GM18867 (cell line): ENCODE measurements at regions not wholly inside any gene's neighbourhood (a gene's known extent, or its start where the extent isn't known, plus 50 kb on each side); places are given as distances from the start of the nearest gene placed in this dataset.

ENCODE experiments used
- ATAC-seq: cut with Tn5 transposase; IDR thresholded peaks from one replicate; pipeline ENCODE4 v1.9.1; 2021; ENCODE audit warnings: mild to moderate bottlenecking, moderate library complexity; ENCODE audit not compliant: unreplicated experiment

GRCh38 chr12:69123311-69123710, 116.1 kb upstream of the CPSF6 start:
- ATAC-seq: no peak

- ATAC-seq: no peak
Measured at GRCh38 chr12:69123919-69124638, 115.3 kb upstream of the CPSF6 start.

- no peak for ATAC-seq
Measured at GRCh38 chr12:69129017-69129416, 110.4 kb upstream of the CPSF6 start.

GRCh38 chr12:69129564-69129963, 109.8 kb upstream of the CPSF6 start:
- no peak for ATAC-seq

GRCh38 chr12:69130064-69130463, 109.3 kb upstream of the CPSF6 start:
- ATAC-seq: no peak

GRCh38 chr12:69131077-69131476, 108.3 kb upstream of the CPSF6 start:
- ATAC-seq: no peak

GRCh38 chr12:69136931-69137613, 102.3 kb upstream of the CPSF6 start:
- no peak for ATAC-seq

- ATAC-seq: no peak
Measured at GRCh38 chr12:69141074-69141473, 98.3 kb upstream of the CPSF6 start.

- ATAC-seq: no peak
Measured at GRCh38 chr12:69149270-69149669, 90.1 kb upstream of the CPSF6 start.

- no peak for ATAC-seq
Measured at GRCh38 chr12:69150083-69150795, 89.1 kb upstream of the CPSF6 start.

- ATAC-seq: no peak
Measured at GRCh38 chr12:69150796-69151127, 88.6 kb upstream of the CPSF6 start.

GRCh38 chr12:69151254-69151764, 88.1 kb upstream of the CPSF6 start:
- ATAC-seq: no peak

GRCh38 chr12:69154585-69155363, 84.6 kb upstream of the CPSF6 start:
- ATAC-seq: peak; percentile 50

GRCh38 chr12:69157023-69157655, 82.2 kb upstream of the CPSF6 start:
- peak; percentile 97 for ATAC-seq

GRCh38 chr12:69161829-69162228, 77.5 kb upstream of the CPSF6 start:
- ATAC-seq: peak; percentile 47

- ATAC-seq: no peak
Measured at GRCh38 chr12:69163681-69164362, 75.5 kb upstream of the CPSF6 start.

- no peak for ATAC-seq
Measured at GRCh38 chr12:69167648-69168165, 71.7 kb upstream of the CPSF6 start.

- ATAC-seq: no peak
Measured at GRCh38 chr12:69168363-69168762, 71.0 kb upstream of the CPSF6 start.

- no peak for ATAC-seq
Measured at GRCh38 chr12:69168828-69169227, 70.5 kb upstream of the CPSF6 start.

- no peak for ATAC-seq
Measured at GRCh38 chr12:69170293-69170692, 69.1 kb upstream of the CPSF6 start.
